ENCODE measurements at regions not wholly inside any gene's neighbourhood (a gene's known extent, or its start where the extent isn't known, plus 50 kb on each side); places are given as distances from the start of the nearest gene placed in this dataset.

DNA sequence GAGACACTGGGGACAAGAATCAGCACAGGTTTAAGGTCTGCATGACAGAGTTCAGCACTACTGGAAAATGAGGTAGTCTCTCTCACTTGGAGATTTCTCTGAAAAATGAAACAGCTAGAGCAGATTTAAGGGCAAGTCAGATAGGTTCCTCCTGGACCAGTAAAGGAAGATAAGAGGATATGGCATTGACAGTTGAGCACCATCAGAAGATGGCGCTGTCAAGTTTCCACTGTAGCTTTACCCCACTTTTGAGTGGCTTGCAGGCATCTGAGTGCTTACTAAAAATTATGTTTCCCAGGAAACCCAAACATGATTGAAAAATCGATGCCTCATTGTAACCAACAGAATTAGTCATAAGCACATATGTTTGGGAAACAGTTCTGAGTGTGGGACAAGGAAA lies 407.2 kb upstream of the UBE2E2 start:
- no peak for DNase-seq (ENCODE audit: low spot score in 2 of 2)
- Histone ChIP-seq H3K27me3 (peaks cover 0 to 2% of the 10 kb centered on the region in 2 donors), H3K4me3 (no peak overlapping the region), H3K9me3 (no peaks in the 10 kb centered on the region), H3K36me3 (no peaks in the 10 kb centered on the region), H3K4me1 (no peaks in the 10 kb centered on the region), H3K27ac (no peak overlapping the region)
- TF ChIP-seq POLR2A (IDR thresholded peaks at IDR 0.05) (no peak), EP300 (IDR thresholded peaks at IDR 0.05) (no peak)
- TF ChIP-seq, protein P1, sequence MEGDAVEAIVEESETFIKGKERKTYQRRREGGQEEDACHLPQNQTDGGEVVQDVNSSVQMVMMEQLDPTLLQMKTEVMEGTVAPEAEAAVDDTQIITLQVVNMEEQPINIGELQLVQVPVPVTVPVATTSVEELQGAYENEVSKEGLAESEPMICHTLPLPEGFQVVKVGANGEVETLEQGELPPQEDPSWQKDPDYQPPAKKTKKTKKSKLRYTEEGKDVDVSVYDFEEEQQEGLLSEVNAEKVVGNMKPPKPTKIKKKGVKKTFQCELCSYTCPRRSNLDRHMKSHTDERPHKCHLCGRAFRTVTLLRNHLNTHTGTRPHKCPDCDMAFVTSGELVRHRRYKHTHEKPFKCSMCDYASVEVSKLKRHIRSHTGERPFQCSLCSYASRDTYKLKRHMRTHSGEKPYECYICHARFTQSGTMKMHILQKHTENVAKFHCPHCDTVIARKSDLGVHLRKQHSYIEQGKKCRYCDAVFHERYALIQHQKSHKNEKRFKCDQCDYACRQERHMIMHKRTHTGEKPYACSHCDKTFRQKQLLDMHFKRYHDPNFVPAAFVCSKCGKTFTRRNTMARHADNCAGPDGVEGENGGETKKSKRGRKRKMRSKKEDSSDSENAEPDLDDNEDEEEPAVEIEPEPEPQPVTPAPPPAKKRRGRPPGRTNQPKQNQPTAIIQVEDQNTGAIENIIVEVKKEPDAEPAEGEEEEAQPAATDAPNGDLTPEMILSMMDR (IDR thresholded peaks at IDR 0.05), result no peak
- WGBS, 2 donors, result 79 to 87% methylated on average over 2 of the region's 2 CpGs

DNA sequence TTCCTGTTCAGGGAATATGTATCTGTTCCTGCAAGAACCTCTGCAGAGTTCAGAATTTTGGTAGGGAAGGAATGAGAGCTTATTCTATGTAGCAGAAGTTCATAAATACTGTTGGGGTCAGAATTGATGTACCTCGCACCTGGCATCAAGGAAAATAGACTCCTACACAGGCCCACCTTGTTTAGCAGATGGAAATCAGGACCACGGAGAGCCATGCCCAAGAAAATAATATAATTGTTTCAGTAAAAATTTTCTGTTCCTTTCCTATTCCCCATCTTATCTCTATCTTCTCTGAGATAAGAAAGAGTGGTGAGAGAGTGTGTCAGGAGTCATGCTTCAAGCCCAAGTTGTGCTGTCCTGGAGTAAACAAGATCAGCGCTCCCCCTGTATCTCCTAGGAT lies 404.7 kb upstream of the UBE2E2 start:
- H3K27ac ChIP-seq, result no peak overlapping the region
- H3K9me3 ChIP-seq, result no peaks in the 10 kb centered on the region
- DNase-seq (ENCODE audit: low spot score in 2 of 2), result no peak
- TF ChIP-seq EP300 (IDR thresholded peaks at IDR 0.05), result no peak
- H3K4me3 ChIP-seq, result no peak overlapping the region
- H3K4me1 ChIP-seq, result no peaks in the 10 kb centered on the region
- H3K27me3 ChIP-seq, result peaks cover 0 to 2% of the 10 kb centered on the region in 2 donors
- 85% methylated on average over 3 of the region's 3 CpGs for WGBS, 2 donors
- no peaks in the 10 kb centered on the region for H3K36me3 ChIP-seq

DNA sequence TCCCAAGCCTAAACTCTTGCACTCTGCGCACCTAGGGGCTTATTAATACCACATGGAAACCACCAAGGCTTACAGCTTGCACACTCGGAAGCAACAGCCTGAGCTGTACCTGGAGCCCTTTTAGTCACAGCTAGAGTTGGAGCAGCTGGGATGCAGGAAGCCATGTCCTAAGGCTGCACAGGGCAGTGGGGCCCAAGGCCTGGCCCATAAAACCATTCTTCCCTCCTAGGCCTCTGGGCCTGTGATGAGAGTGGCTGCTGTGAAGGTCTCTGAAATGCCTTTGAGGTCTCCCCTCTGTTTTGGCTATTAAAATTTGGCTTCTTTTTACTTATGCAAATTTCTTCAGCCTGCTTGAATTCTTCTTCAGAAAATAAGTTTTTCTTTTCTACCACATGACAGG lies 383.9 kb upstream of the UBE2E2 start:
- Histone ChIP-seq H3K27ac (no peak overlapping the region), H3K9me3 (no peaks in the 10 kb centered on the region), H3K27me3 (no peaks in the 10 kb centered on the region), H3K4me1 (no peaks in the 10 kb centered on the region), H3K36me3 (no peaks in the 10 kb centered on the region), H3K4me3 (no peak overlapping the region)
- 91 to 100% methylated on average over 2 of the region's 2 CpGs for WGBS, 2 donors
- TF ChIP-seq EP300 (IDR thresholded peaks at IDR 0.05) (no peak), POLR2A (IDR thresholded peaks at IDR 0.05) (no peak)
- TF ChIP-seq, protein P1 (IDR thresholded peaks at IDR 0.05), result no peak
- DNase-seq (ENCODE audit: low spot score in 2 of 2), result no peak

DNA sequence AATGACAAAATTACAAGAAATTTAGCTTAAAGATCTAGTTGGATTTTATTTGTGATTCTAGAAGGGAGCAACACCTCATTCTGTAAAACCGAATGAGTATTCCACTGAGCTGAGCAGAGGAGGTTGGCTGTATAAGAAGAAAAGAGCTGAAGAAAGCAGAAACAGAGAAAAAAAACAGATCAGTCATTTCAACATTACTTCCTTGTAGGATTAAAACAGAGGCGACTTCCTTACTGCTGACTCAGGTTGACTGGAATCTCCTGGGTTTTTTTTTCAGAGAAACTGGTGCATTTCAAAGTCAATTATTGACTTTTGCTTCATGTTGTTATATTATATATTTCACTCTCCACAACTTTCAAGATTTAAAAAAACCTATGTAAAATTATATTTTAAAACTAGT lies 368.1 kb upstream of the UBE2E2 start:
- Histone ChIP-seq H3K9me3 (no peaks in the 10 kb centered on the region), H3K4me3 (no peak overlapping the region), H3K27ac (no peak overlapping the region), H3K4me1 (no peaks in the 10 kb centered on the region), H3K36me3 (no peaks in the 10 kb centered on the region), H3K27me3 (no peaks in the 10 kb centered on the region)
- TF ChIP-seq POLR2A (IDR thresholded peaks at IDR 0.05) (no peak), EP300 (IDR thresholded peaks at IDR 0.05) (no peak)
- TF ChIP-seq, protein P1 (IDR thresholded peaks at IDR 0.05), result no peak
- no peak for DNase-seq (ENCODE audit: low spot score in 2 of 2)
- 29 to 49% methylated on average over 2 of the region's 2 CpGs for WGBS, 2 donors

DNA sequence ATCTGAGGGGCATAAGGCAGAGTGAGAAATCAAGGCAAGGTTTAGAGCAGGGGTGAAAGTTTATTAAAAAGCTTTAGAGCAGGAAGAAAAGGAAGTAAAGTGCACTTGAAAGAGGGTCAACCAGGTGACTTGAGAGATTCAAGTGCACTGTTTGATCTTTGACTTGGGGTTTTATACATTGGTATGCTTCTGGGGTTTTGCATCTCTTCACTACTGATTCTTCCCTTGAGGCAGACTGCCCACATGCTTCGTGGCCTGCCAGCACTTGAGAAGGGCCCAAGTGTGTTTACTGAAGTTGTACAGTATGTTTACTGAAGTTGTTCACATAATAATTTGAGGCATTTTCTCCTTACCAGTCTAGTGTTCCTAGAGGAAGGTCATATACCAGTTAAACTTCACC lies 367.0 kb upstream of the UBE2E2 start:
- TF ChIP-seq, protein P1 (IDR thresholded peaks at IDR 0.05), result no peak
- no peak for TF ChIP-seq EP300 (IDR thresholded peaks at IDR 0.05)
- Histone ChIP-seq H3K36me3 (no peaks in the 10 kb centered on the region), H3K9me3 (no peaks in the 10 kb centered on the region), H3K27ac (no peak overlapping the region), H3K27me3 (no peaks in the 10 kb centered on the region), H3K4me1 (no peaks in the 10 kb centered on the region), H3K4me3 (no peak overlapping the region)
- no peak for DNase-seq (ENCODE audit: low spot score in 2 of 2)
- WGBS, 2 donors, result 42 to 68% methylated on average over 1 of the region's 1 CpG

DNA sequence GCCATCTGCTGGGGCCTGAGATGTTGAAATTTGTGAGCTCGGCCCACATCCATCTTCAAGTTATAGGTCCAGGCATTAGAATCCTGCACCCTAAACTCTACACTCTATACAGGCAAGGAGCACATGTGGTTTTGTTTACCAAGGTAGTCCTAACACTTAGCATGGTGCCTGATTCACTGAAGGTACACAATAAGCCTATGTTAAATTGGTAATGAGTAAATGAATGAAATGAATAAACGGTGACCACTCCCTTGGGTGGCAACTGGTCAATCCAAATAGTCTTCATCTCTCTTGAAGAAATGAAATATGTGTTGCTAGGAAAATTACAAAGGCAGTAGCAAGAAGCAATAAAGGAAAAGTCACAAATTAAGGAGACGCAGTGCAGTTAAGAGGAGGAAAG lies 359.3 kb upstream of the UBE2E2 start:
- WGBS, 2 donors, result 86 to 88% methylated on average over 3 of the region's 3 CpGs
- Histone ChIP-seq H3K4me1 (no peaks in the 10 kb centered on the region), H3K4me3 (no peak overlapping the region), H3K27ac (no peak overlapping the region), H3K27me3 (no peaks in the 10 kb centered on the region), H3K36me3 (no peaks in the 10 kb centered on the region), H3K9me3 (no peaks in the 10 kb centered on the region)
- no peak for DNase-seq (ENCODE audit: low spot score in 2 of 2)
- no peak for TF ChIP-seq EP300 (IDR thresholded peaks at IDR 0.05)
- no peak for TF ChIP-seq POLR2A (IDR thresholded peaks at IDR 0.05)
- TF ChIP-seq, protein P1 (IDR thresholded peaks at IDR 0.05), result no peak
